OCI-LY1 (cell line): ENCODE measurements at regions not wholly inside any gene's neighbourhood (a gene's known extent, or its start where the extent isn't known, plus 50 kb on each side); places are given as distances from the start of the nearest gene placed in this dataset.

ENCODE experiments used
- EZH2 ChIP-seq: fragments of 200-600 bp; sonication (generic), shearing (Covaris generic); IDR thresholded peaks from 2 replicates; pipeline ENCODE4 v1.8.0; 2017; ENCODE audit warnings: borderline replicate concordance, mixed run types, mild to moderate bottlenecking, antibody characterized with exemption, low read length, moderate library complexity, mixed read lengths
- TF ChIP-seq, protein P1 (sequence below): fragments of 200-600 bp; sonication (generic), shearing (Covaris generic); IDR thresholded peaks from 2 replicates; pipeline ENCODE4 v1.5.1; 2017; ENCODE audit warnings: mild to moderate bottlenecking, antibody characterized with exemption, low read length, moderate library complexity, mixed read lengths

DNA sequence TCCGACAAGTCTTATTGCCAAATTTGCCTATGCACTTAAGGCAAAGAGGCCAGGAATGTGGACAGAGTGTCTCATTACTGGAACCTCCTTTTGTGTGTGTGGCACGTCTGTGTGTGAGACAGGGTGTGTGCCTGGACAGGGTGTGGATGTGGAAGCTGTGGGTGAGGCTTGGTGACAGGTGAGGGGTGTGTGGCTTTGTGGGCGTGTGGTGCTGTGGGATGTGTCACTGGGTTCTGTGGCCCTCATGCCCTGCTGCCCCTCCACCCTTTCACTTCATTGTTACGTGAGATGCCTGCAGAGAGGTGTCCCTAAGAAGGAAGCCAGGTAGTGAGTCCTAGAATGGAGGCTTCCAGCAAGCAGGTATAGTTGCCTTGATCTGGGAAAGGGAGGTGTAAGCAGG lies 244.0 kb upstream of the CHRNA7 start:
- TF ChIP-seq, protein P1, sequence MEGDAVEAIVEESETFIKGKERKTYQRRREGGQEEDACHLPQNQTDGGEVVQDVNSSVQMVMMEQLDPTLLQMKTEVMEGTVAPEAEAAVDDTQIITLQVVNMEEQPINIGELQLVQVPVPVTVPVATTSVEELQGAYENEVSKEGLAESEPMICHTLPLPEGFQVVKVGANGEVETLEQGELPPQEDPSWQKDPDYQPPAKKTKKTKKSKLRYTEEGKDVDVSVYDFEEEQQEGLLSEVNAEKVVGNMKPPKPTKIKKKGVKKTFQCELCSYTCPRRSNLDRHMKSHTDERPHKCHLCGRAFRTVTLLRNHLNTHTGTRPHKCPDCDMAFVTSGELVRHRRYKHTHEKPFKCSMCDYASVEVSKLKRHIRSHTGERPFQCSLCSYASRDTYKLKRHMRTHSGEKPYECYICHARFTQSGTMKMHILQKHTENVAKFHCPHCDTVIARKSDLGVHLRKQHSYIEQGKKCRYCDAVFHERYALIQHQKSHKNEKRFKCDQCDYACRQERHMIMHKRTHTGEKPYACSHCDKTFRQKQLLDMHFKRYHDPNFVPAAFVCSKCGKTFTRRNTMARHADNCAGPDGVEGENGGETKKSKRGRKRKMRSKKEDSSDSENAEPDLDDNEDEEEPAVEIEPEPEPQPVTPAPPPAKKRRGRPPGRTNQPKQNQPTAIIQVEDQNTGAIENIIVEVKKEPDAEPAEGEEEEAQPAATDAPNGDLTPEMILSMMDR = no peak
- no peak for TF ChIP-seq EZH2
